HCT116 (cell line): ENCODE measurements at regions not wholly inside any gene's neighbourhood (a gene's known extent, or its start where the extent isn't known, plus 50 kb on each side); places are given as distances from the start of the nearest gene placed in this dataset.

Experiments used
- ATAC-seq: fragments of 200-7000 bp; cut with Tn5 transposase; 2 replicates; pipeline ENCODE4 v1.9.1; 2020; ENCODE audit warnings: mild to moderate bottlenecking, moderate library complexity
- BruUV-seq: library from RNA; stranded (reverse); fragments of 400-500 nt; replicated peaks from 2 replicates; lab custom pipeline; 2021; lab: Mats Ljungman, UMichigan
- CTCF ChIA-PET: fragments of 300-600 bp; sonication (Branson Sonifier 250); formaldehyde crosslinking; loops from one replicate; lab custom pipeline; 2021; ENCODE audit warnings: antibody characterized with exemption; lab: Charles Lee
- POLR2A ChIA-PET: fragments of 300-600, 350-600 bp; sonication (Branson Sonifier 250); formaldehyde crosslinking; loops from one replicate; lab custom pipeline; 2021; ENCODE audit warnings: antibody characterized with exemption; lab: Charles Lee
- RAD21 ChIA-PET, 2 experiments: fragments of 300-600 bp; sonication (Branson Sonifier 250); formaldehyde crosslinking; loops; one replicate each; lab custom pipeline; 2023; ENCODE audit warnings: low total read pairs in 2 of 2; ENCODE audit not compliant: uncharacterized antibody in 2 of 2, unreplicated experiment in 2 of 2, low non-redundant PET in 1 of 2; lab: Charles Lee
- DNase-seq: peaks from one replicate; pipeline ENCODE4 v3.0.0-alpha.2; 2010; ENCODE audit warnings: low read depth, low spot score
- H2AFZ ChIP-seq: fragments of 200-600 bp; shearing (Covaris generic), sonication (generic); 2 replicates; pipeline ENCODE4 v1.6.1; 2017; ENCODE audit warnings: low read depth, mixed run types, mixed read lengths, antibody characterized with exemption, low read length; ENCODE audit not compliant: poor library complexity, severe bottlenecking
- H3K27ac ChIP-seq: 2 replicates; pipeline ENCODE4 v1.5.1; 2012; ENCODE audit warnings: low read depth, low read length
- H3K27me3 ChIP-seq: fragments of 200-600 bp; sonication (generic); 2 replicates; pipeline ENCODE4 v1.6.1; 2016; ENCODE audit warnings: mixed run types, low read length, mixed read lengths; ENCODE audit not compliant: insufficient read depth
- H3K36me3 ChIP-seq, 2 experiments: fragments of 200-500 bp in 1 of 2; fragments of 200-600 bp in 1 of 2; sonication (Bioruptor generic) in 1 of 2; sonication (generic) in 1 of 2; 2 replicates each; pipeline versions ENCODE4 v1.5.1 to v1.6.1; 2014 to 2016; ENCODE audit warnings: low read length in 2 of 2, inconsistent platforms in 1 of 2, mixed read lengths in 1 of 2, mixed run types in 1 of 2; ENCODE audit not compliant: insufficient read depth in 2 of 2, control insufficient read depth in 1 of 2
- H3K4me1 ChIP-seq, 2 experiments: fragments of 200-600 bp in 1 of 2; sonication (generic) in 1 of 2; 2 replicates each; pipeline versions ENCODE4 v1.5.1 to v1.6.1; 2012 to 2017; ENCODE audit warnings: low read length in 2 of 2, inconsistent platforms in 1 of 2, mild to moderate bottlenecking in 1 of 2, mixed read lengths in 1 of 2, mixed run types in 1 of 2, moderate library complexity in 1 of 2; ENCODE audit not compliant: insufficient read depth in 2 of 2, control insufficient read depth in 1 of 2
- H3K4me2 ChIP-seq: fragments of 200-600 bp; sonication (generic); 2 replicates; pipeline ENCODE4 v1.6.1; 2017; ENCODE audit warnings: mixed run types, low read length, mixed read lengths
- H3K4me3 ChIP-seq, 2 experiments: fragments of 200-600 bp in 1 of 2; sonication (generic) in 1 of 2; replicated peaks in 1 of 2; 2 replicates each; pipeline ENCODE4 v1.5.1; 2011 to 2016; ENCODE audit warnings: low read length in 2 of 2, control low read depth in 1 of 2, low read depth in 1 of 2, mild to moderate bottlenecking in 1 of 2, mixed read lengths in 1 of 2, mixed run types in 1 of 2
- H3K79me2 ChIP-seq: fragments of 200-600 bp; sonication (generic); 2 replicates; pipeline ENCODE4 v1.6.1; 2017; ENCODE audit warnings: mild to moderate bottlenecking, mixed run types, low read length, moderate library complexity, mixed read lengths; ENCODE audit not compliant: insufficient read depth
- H3K9ac ChIP-seq: fragments of 200-600 bp; sonication (generic); 2 replicates; pipeline ENCODE4 v1.6.1; 2016; ENCODE audit warnings: low read length, mixed read lengths
- H3K9me2 ChIP-seq: fragments of 200-600 bp; sonication (generic), shearing (Covaris generic); 2 replicates; pipeline ENCODE4 v1.6.1; 2017; ENCODE audit warnings: mixed run types, mild to moderate bottlenecking, moderate library complexity; ENCODE audit not compliant: insufficient read depth
- H3K9me3 ChIP-seq, 2 experiments: fragments of 200-500 bp in 1 of 2; fragments of 200-600 bp in 1 of 2; sonication (Bioruptor generic) in 1 of 2; sonication (generic) in 1 of 2; 2 replicates each; pipeline ENCODE4 v1.6.1; 2014 to 2017; ENCODE audit warnings: low read length in 2 of 2, mixed read lengths in 2 of 2, inconsistent platforms in 1 of 2, low read depth in 1 of 2, mild to moderate bottlenecking in 1 of 2, mixed run types in 1 of 2, moderate library complexity in 1 of 2; ENCODE audit not compliant: control insufficient read depth in 1 of 2, insufficient read depth in 1 of 2
- H4K20me1 ChIP-seq: fragments of 200-600 bp; sonication (generic), shearing (Covaris generic); 2 replicates; pipeline ENCODE4 v1.6.1; 2017; ENCODE audit warnings: mixed run types, mild to moderate bottlenecking, moderate library complexity; ENCODE audit not compliant: insufficient read depth
- ATF3 ChIP-seq: IDR thresholded peaks from 2 replicates; pipeline ENCODE4 v1.6.1; 2012
- CBX3 ChIP-seq: IDR thresholded peaks from 2 replicates; pipeline ENCODE4 v1.6.1; 2012; ENCODE audit warnings: low read depth
- CEBPB ChIP-seq: IDR thresholded peaks from 2 replicates; pipeline ENCODE4 v1.6.1; 2012; ENCODE audit warnings: low read depth
- EGR1 ChIP-seq: IDR thresholded peaks from 2 replicates; pipeline ENCODE4 v1.6.1; 2012; ENCODE audit warnings: low read depth
- ELF1 ChIP-seq: IDR thresholded peaks from 2 replicates; pipeline ENCODE4 v1.6.1; 2012; ENCODE audit warnings: low read depth, borderline replicate concordance
- EZH2 ChIP-seq: fragments of 200-600 bp; sonication (generic); IDR thresholded peaks from 2 replicates; pipeline ENCODE4 v1.6.1; 2017; ENCODE audit warnings: antibody characterized with exemption, mixed run types
- EZH2phosphoT487 ChIP-seq: fragments of 200-600 bp; IDR thresholded peaks from 2 replicates; pipeline ENCODE4 v1.6.1; 2018; ENCODE audit warnings: antibody characterized with exemption, borderline replicate concordance
- FOSL1 ChIP-seq: IDR thresholded peaks from 2 replicates; pipeline ENCODE4 v1.6.1; 2012; ENCODE audit warnings: low read depth
- JUND ChIP-seq: IDR thresholded peaks from 2 replicates; pipeline ENCODE4 v1.6.1; 2012
- MAX ChIP-seq: IDR thresholded peaks from 2 replicates; pipeline ENCODE4 v1.6.1; 2012
- POLR2A ChIP-seq: IDR thresholded peaks from 2 replicates; pipeline ENCODE4 v1.7.0; 2011; ENCODE audit warnings: borderline replicate concordance; ENCODE audit not compliant: insufficient read depth, insufficient read length; ENCODE audit errors: extremely low read depth
- POLR2AphosphoS5 ChIP-seq: IDR thresholded peaks from 2 replicates; pipeline ENCODE4 v1.6.1; 2011; ENCODE audit warnings: mild to moderate bottlenecking, low read depth, low read length, moderate library complexity
- RAD21 ChIP-seq: IDR thresholded peaks from 2 replicates; pipeline ENCODE4 v1.6.1; 2012; ENCODE audit warnings: low read depth, mild to moderate bottlenecking
- SIN3A ChIP-seq: IDR thresholded peaks from 2 replicates; pipeline ENCODE4 v1.6.1; 2012; ENCODE audit warnings: low read depth
- SP1 ChIP-seq: IDR thresholded peaks from 2 replicates; pipeline ENCODE4 v1.6.1; 2012; ENCODE audit warnings: low read depth
- SRF ChIP-seq: IDR thresholded peaks from 2 replicates; pipeline ENCODE4 v1.6.1; 2012; ENCODE audit warnings: low read depth
- TCF7L2 ChIP-seq: IDR thresholded peaks from 2 replicates; pipeline ENCODE4 v1.7.0; 2011; ENCODE audit warnings: borderline replicate concordance, inconsistent platforms; ENCODE audit not compliant: insufficient read depth, insufficient read length; ENCODE audit errors: extremely low read depth
- YY1 ChIP-seq: IDR thresholded peaks from 2 replicates; pipeline ENCODE4 v1.6.1; 2011; ENCODE audit warnings: low read length, low read depth, moderate library complexity, mild to moderate bottlenecking; ENCODE audit not compliant: insufficient replicate concordance; ENCODE audit errors: extremely low read depth
- ZFX ChIP-seq: fragments of 450-650 bp; IDR thresholded peaks from 2 replicates; pipeline ENCODE4 v1.6.1; 2017
- ZNF274 ChIP-seq: fragments of 200-500 bp; sonication (Bioruptor generic); IDR thresholded peaks from 2 replicates; pipeline ENCODE4 v1.6.1; 2014; ENCODE audit warnings: mild to moderate bottlenecking, low read depth, low read length, inconsistent platforms
- intact Hi-C: fragments of 100-400 bp; cut with micrococcal nuclease; formaldehyde crosslinking; loops from 2 replicates; pipeline ENCODE4 v1.10.0; 2022
- TF ChIP-seq, protein P1 (sequence below): IDR thresholded peaks from 2 replicates; pipeline ENCODE4 v1.6.1; 2011; ENCODE audit warnings: mild to moderate bottlenecking, low read length, moderate library complexity; ENCODE audit not compliant: insufficient replicate concordance; ENCODE audit errors: extremely low read depth

DNA sequence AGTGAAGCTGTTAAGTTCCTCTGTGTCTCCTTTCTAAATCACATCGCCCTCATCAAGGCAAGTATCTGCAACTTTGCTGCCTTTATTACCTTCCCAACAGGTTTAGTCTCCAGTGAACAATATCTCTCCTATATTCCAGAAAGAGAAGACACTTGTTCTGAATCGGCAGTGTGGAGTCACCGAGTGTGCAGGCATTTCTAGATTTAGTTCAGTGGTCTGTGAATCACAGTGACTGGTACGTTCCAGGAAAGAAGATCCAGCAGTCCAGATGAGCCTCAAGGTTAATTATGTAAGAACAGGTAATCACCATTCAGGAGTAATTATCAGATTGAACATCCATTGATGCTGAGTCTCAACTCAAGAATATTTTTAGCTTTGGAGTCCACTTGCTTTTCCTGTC is 497.0 kb downstream of the FOXO1 start (continued):
- no peak for TF ChIP-seq ELF1
- no peak for TF ChIP-seq MAX
- TF ChIP-seq, protein P1, sequence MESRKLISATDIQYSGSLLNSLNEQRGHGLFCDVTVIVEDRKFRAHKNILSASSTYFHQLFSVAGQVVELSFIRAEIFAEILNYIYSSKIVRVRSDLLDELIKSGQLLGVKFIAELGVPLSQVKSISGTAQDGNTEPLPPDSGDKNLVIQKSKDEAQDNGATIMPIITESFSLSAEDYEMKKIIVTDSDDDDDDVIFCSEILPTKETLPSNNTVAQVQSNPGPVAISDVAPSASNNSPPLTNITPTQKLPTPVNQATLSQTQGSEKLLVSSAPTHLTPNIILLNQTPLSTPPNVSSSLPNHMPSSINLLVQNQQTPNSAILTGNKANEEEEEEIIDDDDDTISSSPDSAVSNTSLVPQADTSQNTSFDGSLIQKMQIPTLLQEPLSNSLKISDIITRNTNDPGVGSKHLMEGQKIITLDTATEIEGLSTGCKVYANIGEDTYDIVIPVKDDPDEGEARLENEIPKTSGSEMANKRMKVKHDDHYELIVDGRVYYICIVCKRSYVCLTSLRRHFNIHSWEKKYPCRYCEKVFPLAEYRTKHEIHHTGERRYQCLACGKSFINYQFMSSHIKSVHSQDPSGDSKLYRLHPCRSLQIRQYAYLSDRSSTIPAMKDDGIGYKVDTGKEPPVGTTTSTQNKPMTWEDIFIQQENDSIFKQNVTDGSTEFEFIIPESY = no peak
- TF ChIP-seq ZNF274 = no peak
- no peak for TF ChIP-seq CBX3
- TF ChIP-seq JUND = no peak
- TF ChIP-seq RAD21 = no peak
- TF ChIP-seq EZH2 = no peak
- no peak for TF ChIP-seq SIN3A
- no peak for TF ChIP-seq YY1
- no peak for TF ChIP-seq SRF
- no peak for TF ChIP-seq POLR2A
- TF ChIP-seq, all 23 proteins: peak for 0

DNA sequence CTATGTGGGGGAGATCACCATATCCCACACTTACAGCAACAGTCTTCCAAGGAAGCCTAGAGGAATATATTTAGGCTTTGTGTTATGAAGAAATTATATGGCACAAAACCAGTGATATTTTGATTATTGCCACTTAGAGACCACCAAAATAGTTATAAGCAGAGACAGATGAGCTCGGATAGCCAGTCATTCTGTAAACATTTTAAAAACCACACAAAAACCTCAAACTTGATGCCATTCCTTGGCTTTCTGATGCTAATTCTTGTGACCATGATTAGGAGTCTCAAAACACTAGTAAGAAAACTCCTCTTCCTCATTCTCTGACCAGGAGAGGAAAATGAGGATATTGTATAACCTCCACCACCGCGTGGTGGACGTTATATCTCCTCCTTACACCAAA is 496.4 kb downstream of the FOXO1 start:
- no peaks in the 10 kb centered on the region for H3K27me3 ChIP-seq
- intact Hi-C loops = no loop called here
- no TSS peak for BruUV-seq
- no peak overlapping the region for H3K27ac ChIP-seq
- no peak overlapping the region for H3K9ac ChIP-seq
- no peaks in the 10 kb centered on the region for H3K9me2 ChIP-seq
- no peaks in the 10 kb centered on the region for H4K20me1 ChIP-seq
- peaks cover 0 to 11% of the 10 kb centered on the region in 2 experiments; a peak in 2 of 4 replicates for H3K4me1 ChIP-seq
- no peak for ATAC-seq
- no peak overlapping the region for H3K4me3 ChIP-seq
- no peaks in the 10 kb centered on the region for H3K79me2 ChIP-seq
- H3K9me3 ChIP-seq = no peaks in the 10 kb centered on the region
- no peaks in the 10 kb centered on the region for H3K36me3 ChIP-seq
- POLR2A ChIA-PET = no interaction called here
- no peak overlapping the region for H3K4me2 ChIP-seq
- H2AFZ ChIP-seq = no peak overlapping the region
- CTCF ChIA-PET = no interaction called here
- RAD21 ChIA-PET = no interaction called here
- DNase-seq = no peak
- TF ChIP-seq SP1 (no peak), POLR2AphosphoS5 (no peak), EZH2phosphoT487 (no peak), YY1 (no peak), JUND (no peak), CEBPB (no peak), ZFX (no peak), EZH2 (no peak), ATF3 (no peak), FOSL1 (no peak), TCF7L2 (no peak), RAD21 (no peak), EGR1 (no peak), CBX3 (no peak), POLR2A (no peak)
- TF ChIP-seq, protein P1 = no peak
